ENCODE measurements at regions not wholly inside any gene's neighbourhood (a gene's known extent, or its start where the extent isn't known, plus 50 kb on each side); places are given as distances from the start of the nearest gene placed in this dataset.

- intact Hi-C loops (cut with DNase I), result no loop called here
- no peak overlapping the region for H3K27ac ChIP-seq
- no peak overlapping the region for H3K4me3 ChIP-seq
- H3K4me1 ChIP-seq (replicated peaks in 1 of 2), result peaks cover 0 to 5% of the 10 kb centered on the region in 2 donors
- no peaks in the 10 kb centered on the region for H3K27me3 ChIP-seq
- no peak for DNase-seq
- 81 to 100% (median 92%) methylated on average over 1 of the region's 1 CpG for WGBS, 4 donors
- no peaks in the 10 kb centered on the region for H3K9me3 ChIP-seq (replicated peaks in 1 of 3)
- TF ChIP-seq CTCF (IDR thresholded peaks at IDR 0.05), result no peak
- no peak for TF ChIP-seq POLR2A (IDR thresholded peaks at IDR 0.05)
- H3K36me3 ChIP-seq (replicated peaks in 1 of 2), result no peaks in the 10 kb centered on the region
These were observed 302.0 kb downstream of the PRL start for GRCh38 chr6:21994821-21995220.

GRCh38 chr6:21995318-21995717 is 301.5 kb downstream of the PRL start:
- peaks cover 0 to 5% of the 10 kb centered on the region in 2 donors for H3K4me1 ChIP-seq (replicated peaks in 1 of 2)
- H3K27ac ChIP-seq, result no peak overlapping the region
- WGBS, 4 donors, result 87 to 94% (median 90%) methylated on average over 2 of the region's 2 CpGs
- intact Hi-C loops (cut with DNase I), result no loop called here
- H3K4me3 ChIP-seq, result no peak overlapping the region
- H3K27me3 ChIP-seq, result no peaks in the 10 kb centered on the region
- H3K9me3 ChIP-seq (replicated peaks in 1 of 3), result no peaks in the 10 kb centered on the region
- H3K36me3 ChIP-seq (replicated peaks in 1 of 2), result no peaks in the 10 kb centered on the region
- no peak for DNase-seq
- TF ChIP-seq CTCF (IDR thresholded peaks at IDR 0.05) (no peak), POLR2A (IDR thresholded peaks at IDR 0.05) (no peak)

GRCh38 chr6:21996425-21997118 is 300.3 kb downstream of the PRL start:
- Histone ChIP-seq H3K27me3 (no peaks in the 10 kb centered on the region), H3K9me3 (replicated peaks in 1 of 3) (no peaks in the 10 kb centered on the region), H3K36me3 (replicated peaks in 1 of 2) (no peaks in the 10 kb centered on the region), H3K4me3 (no peak overlapping the region), H3K27ac (no peak overlapping the region), H3K4me1 (replicated peaks in 1 of 2) (peaks cover 0 to 5% of the 10 kb centered on the region in 2 donors)
- no peak for DNase-seq
- intact Hi-C loops (cut with DNase I), result no loop called here
- TF ChIP-seq CTCF (IDR thresholded peaks at IDR 0.05), result no peak
- TF ChIP-seq POLR2A (IDR thresholded peaks at IDR 0.05), result no peak
- 76 to 89% (median 85%) methylated on average over 5 of the region's 5 CpGs for WGBS, 4 donors

- no peak overlapping the region for H3K4me3 ChIP-seq
- no peaks in the 10 kb centered on the region for H3K9me3 ChIP-seq (replicated peaks in 1 of 3)
- TF ChIP-seq CTCF (IDR thresholded peaks at IDR 0.05) (no peak), POLR2A (IDR thresholded peaks at IDR 0.05) (no peak)
- no peaks in the 10 kb centered on the region for H3K36me3 ChIP-seq (replicated peaks in 1 of 2)
- whole genome bisulfite sequencing, 4 donors, result 47 to 62% (median 57%) methylated on average over 5 of the region's 5 CpGs
- peaks cover 0 to 5% of the 10 kb centered on the region in 2 donors for H3K4me1 ChIP-seq (replicated peaks in 1 of 2)
- no peak for DNase-seq
- intact Hi-C loops (cut with DNase I), result no loop called here
- H3K27ac ChIP-seq, result no peak overlapping the region
- no peaks in the 10 kb centered on the region for H3K27me3 ChIP-seq
These were observed 299.5 kb downstream of the PRL start for GRCh38 chr6:21997119-21998037.

Data from adrenal gland (tissue), 9 donors.